ENCODE measurements at regions not wholly inside any gene's neighbourhood (a gene's known extent, or its start where the extent isn't known, plus 50 kb on each side); places are given as distances from the start of the nearest gene placed in this dataset.

DNA sequence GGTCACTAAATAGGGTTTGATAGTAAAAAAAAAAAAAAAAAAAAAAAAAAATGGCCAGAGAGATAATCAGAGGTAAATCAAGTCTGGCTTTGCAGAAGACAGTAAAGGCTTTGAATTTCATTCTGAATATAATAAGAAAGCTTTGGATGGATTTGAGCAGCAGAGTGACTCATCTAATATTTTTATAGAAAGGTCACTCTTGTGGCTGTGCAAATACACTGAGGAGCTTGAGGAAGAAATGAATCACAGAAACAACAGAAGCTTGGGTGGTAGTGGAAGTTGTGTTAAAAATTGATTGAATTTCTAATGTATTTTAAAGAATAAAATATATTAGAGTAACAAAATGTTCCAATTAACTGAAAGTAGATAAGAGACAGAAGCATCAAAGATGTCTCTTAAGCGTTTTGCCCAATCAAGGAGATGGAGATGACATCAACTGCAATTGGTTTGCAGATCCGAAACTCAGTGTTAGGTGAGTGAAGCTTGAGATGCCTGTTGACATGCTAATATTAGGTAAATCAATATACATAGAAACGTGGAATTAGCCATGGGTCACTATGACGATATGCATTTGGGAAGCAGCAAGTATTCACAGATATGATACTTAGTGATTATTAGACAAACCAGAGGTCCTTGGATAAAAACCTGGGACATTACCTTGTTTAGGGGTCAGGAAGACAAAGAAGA lies 280.5 kb downstream of the GPM6A start:
- DNase-seq (ENCODE audit: low read depth) = peak; percentile 25

DNA sequence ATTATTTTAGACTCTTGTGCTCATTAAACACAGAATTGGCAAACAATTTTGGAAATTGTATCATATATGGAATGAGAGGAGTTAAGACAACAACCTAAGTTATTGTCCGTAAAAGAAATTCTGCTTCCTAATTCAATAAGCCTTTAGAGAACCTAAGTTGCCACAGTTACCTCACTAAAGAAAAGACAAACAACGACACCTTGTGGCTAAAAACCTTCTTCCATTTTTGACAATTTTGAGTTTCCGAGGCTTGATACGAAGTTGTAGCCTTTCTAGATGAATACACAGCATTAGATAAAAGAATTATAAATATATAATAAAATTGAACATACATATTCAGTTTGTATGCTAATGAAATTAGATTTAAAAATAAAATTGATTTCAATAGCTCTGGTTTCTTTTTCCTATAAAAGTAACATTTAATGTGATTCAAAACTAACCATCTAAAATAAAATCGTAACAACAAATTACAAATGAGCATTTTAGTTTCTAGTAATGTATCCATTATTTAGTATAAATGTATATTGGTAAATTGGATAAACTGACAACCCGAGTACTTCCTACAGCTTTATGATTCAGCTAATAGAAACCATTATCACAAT lies 275.1 kb downstream of the GPM6A start:
- peak; percentile 76 for DNase-seq (ENCODE audit: low read depth)

DNA sequence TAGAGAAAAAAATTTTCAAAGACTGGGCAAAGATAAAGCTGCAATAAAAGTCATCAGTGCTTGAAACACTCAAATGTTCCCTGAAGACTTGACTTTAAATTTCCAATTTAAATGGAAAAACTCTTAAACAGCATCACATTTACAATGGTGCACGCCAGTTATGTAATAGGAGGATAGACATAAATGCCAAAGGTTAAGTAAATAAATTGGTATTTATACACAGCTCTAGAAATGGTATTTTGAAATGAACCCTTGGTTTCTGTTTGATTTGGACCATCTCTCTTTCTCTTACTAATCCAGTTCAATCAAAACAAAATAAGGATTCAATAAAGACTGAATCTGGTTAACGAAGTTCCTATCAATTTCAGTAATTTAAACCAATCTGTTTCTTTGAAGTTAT lies 272.6 kb downstream of the GPM6A start:
- DNase-seq (ENCODE audit: low read depth) = no peak

DNA sequence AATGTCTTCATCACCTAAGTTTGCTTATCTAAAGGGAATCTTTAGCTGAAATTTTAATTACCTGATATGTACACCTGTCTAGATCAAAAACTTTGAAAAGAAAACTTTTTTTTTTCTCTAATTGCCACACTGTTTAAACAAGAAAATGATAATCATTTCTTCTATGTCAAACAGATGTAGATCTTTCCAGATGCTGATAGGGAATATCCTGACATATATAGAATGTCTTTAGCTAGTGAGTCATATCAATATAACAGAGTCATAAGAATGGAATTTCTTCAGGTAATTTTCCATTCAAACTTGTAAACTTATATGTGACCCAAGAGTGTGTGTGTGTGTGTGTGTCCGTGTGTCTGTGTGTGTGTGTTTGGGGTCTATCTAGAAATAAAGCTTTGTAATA lies 271.9 kb downstream of the GPM6A start:
- DNase-seq (ENCODE audit: low read depth) = no peak

DNA sequence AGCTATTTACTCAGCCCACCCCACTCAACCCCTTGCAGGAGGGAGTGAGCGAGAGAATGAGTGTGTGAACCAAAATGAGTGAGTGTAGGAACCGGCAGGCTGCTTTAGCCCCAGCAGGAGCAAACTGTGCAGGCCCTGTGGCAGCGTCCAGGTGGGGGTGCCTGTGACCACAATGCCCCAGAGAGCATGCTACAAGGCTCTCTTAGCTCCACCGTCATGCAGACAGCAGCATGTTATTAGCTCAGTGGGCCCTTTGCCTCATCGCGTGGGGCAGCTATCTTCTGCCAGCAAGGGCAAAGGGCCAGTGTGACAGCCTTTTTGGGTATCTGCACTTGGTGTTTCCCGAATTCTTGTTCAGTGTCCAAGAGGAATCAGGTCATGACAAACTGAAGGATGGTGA lies 271.3 kb downstream of the GPM6A start:
- no peak for DNase-seq (ENCODE audit: low read depth)

DNA sequence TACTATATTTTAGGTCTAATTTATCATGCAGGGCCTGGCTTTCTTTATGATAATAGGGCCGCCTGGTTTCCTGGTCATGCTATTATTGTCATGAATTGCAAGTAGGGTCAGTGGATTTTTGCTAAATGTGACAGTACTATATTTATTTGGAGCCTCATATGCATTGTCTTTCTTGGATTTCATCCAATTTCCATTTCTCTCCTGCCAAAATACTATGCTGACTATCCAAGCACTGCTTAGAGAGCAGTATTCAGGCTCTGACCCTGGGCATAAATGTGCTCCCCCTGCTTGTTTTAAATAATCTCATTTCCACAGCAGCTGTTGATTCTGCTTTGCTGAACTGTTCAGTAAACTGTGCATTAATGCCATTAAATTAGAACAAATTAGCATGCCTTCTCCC lies 269.3 kb downstream of the GPM6A start:
- no peak for DNase-seq (ENCODE audit: low read depth)

DNA sequence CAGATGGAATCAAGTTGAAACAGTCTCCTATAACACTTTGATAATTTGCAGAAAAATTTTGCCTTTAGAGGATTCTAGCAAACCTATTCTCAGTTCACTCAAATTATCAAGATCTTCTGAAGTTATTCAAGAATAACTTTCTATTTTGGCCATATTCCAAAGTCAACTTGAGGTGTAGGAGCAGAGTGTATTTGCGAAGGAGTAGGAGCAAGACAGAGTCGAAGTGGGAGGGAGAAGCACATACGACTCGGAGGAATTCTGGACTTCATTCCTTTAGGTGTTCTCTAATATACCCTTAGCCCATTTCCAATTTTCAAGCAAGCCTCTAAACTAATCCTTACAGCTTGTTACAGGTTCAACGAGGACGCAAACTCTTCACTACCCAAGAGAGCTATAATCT lies 252.9 kb downstream of the GPM6A start:
- DNase-seq (ENCODE audit: low read depth) = no peak

DNA sequence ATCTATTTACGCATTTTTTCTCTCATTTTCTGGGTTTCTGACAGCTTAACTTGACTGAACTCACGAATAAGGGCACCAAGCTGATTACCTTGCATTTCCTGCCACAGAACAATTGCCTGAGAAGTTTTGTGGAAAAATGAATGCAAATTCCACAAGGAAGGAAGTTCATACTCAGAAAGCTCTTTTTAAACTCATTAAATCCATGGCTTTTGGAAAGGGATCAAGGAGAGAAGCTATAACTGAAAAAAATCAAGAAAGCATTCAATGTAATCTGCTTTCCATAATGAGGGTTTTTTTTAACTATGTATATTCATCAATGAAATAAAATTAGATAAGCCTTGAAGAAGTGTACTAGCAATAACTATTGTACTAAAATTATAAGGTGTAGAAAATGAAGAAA lies 252.5 kb downstream of the GPM6A start:
- DNase-seq (ENCODE audit: low read depth) = no peak

DNA sequence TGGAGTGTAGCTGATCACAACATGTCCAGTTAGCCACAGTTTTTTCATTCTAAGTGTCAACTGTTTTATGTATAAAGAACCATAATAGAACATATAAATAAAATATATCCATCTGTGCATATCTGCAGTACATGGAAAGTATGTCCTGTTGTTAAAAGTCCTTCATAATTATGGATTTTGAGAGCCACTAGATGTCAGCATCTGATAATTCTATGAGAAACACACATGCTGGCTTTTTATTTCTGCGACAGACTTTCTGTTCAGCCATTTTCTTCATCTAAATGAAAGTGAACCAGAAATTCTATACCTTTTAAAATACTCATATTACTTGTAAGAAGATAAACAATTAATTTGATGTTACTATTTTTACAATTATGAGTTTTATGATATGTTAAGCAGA lies 251.5 kb downstream of the GPM6A start:
- DNase-seq (ENCODE audit: low read depth) = peak; percentile 57

DNA sequence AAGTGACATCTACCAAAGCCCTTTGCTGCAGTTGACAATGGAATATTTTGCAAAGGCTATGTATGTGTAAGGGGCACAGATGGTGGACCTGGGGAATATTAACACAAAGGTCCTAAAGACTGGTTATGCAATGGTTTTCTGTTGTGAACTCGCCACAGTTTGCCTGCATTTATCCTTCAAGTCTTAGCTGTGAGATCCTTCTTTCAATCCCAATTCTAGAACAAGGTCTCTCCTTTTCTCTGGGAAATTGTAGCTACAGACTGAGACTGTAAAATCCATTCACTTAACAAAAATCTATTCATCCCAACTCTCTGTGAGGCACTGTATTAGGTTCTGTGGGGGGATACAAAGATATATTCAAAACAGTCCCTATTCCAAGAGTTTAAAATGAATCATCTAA lies 250.4 kb downstream of the GPM6A start:
- no peak for DNase-seq (ENCODE audit: low read depth)

DNA sequence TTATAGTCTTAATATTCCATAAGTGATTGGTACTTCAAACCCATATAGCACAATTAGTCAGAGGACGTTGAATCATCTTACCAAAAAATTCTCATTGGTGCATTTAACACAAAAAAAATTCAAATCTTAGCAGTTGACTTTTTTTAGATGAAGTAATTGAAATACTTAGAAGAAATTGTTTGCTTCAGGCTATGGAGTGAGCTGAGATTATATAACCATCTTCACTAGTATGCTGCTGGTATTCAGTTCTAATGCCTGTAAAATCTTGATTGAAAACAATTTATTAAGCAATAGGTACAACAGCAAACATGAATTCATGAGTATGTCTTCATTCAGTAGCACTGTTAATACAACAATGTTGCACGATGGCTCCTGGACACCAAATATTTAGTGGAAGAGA lies 250.0 kb downstream of the GPM6A start:
- no peak for DNase-seq (ENCODE audit: low read depth)

DNA sequence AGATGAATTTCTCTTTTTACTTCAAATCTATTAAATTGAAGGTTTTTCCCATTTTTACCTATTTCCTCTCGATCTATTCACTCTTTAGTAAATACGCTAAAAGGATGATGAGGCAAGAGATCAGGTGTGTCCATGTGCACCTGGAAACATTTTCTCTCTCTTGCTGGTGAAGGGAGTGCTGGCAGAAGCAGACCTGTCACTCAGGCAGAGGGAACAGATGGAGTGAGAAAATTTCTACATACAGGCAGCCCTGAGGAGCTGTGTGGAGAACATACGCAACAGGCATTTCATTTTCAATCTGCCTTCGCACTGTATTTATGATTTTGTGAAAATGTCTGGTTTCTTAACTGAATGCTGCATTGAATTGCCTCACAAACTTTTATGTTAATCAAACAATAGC lies 249.5 kb downstream of the GPM6A start:
- DNase-seq (ENCODE audit: low read depth) = no peak

Data from myocyte (in vitro differentiated cells).